AG09319 (cell line): ENCODE measurements at regions not wholly inside any gene's neighbourhood (a gene's known extent, or its start where the extent isn't known, plus 50 kb on each side); places are given as distances from the start of the nearest gene placed in this dataset.

Experiments used
- DNase-seq: peaks from one replicate; pipeline ENCODE4 v3.0.0-alpha.2; 2010; ENCODE audit warnings: low read depth; ENCODE audit errors: extremely low read depth
- TF ChIP-seq, protein P1 (sequence below): IDR thresholded peaks from 2 replicates; pipeline ENCODE4 v1.5.1; 2011; ENCODE audit warnings: low read depth, mild to moderate bottlenecking, inconsistent platforms, low read length, moderate library complexity

DNA sequence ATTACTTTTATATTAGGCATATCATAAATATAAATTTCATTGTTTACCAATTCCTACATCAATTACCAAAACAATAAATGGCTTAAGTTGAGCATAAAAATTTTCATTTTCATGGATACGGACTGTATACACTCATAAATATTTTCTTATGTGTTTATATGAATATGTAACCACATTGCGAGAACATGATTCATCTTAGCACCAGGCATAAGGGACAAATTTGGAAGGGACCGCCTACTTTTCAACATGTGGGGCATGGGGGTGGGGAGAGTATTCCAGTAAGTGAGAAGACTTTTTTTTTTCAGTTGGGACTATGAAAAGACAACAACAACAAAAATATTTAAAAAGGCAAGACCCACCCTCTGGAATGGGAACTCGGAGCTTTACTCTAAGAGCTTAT lies 296.1 kb downstream of the RAB38 start:
- TF ChIP-seq, protein P1, sequence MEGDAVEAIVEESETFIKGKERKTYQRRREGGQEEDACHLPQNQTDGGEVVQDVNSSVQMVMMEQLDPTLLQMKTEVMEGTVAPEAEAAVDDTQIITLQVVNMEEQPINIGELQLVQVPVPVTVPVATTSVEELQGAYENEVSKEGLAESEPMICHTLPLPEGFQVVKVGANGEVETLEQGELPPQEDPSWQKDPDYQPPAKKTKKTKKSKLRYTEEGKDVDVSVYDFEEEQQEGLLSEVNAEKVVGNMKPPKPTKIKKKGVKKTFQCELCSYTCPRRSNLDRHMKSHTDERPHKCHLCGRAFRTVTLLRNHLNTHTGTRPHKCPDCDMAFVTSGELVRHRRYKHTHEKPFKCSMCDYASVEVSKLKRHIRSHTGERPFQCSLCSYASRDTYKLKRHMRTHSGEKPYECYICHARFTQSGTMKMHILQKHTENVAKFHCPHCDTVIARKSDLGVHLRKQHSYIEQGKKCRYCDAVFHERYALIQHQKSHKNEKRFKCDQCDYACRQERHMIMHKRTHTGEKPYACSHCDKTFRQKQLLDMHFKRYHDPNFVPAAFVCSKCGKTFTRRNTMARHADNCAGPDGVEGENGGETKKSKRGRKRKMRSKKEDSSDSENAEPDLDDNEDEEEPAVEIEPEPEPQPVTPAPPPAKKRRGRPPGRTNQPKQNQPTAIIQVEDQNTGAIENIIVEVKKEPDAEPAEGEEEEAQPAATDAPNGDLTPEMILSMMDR, result no peak
- DNase-seq, result peak; percentile 3

DNA sequence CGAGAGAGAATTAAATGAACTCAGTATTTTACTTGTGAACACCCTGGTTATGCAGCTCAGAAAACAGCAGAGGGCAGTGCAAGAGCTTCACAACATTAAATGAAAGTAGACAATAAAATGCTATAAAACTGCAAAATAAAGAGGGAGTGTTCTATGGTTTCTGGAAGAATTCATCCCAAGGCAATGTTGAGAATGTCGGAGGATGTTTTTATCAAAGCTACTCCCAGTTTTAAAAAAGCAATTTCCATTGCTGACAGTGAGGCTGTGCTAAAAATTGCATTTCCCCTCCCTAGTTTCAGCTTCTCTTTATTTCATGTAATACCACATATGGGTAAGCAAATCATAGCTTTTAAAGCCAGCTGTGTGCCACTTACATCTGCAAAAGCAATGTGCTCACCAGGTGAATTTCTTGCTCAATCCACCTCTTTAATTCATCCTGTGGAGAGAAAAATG lies 296.8 kb downstream of the RAB38 start:
- DNase-seq, result peak; percentile 19
- TF ChIP-seq, protein P1, result peak; percentile 63

GRCh38 chr11:87871056-87871455 lies 304.2 kb downstream of the RAB38 start:
- DNase-seq, result no peak
- TF ChIP-seq, protein P1, result no peak

DNA sequence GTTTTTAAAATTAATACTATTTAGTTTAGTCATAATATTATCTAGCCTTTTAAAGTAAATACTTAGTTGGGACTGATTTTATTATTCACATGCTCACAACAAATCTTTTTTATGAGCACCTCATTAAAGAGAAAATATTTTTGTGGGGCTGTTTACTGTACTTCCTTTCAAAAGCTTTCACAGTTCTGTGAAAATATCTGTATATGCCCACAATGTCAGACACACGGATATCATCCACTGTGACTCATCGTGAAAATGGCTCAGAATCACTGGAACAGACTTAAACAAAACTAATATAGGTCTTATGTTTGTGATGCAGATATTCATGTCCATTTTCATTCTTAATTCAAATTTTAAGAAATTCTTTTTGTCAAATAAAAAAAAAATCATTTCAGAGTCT lies 305.2 kb downstream of the RAB38 start:
- no peak for DNase-seq
- TF ChIP-seq, protein P1, result no peak

GRCh38 chr11:87866951-87867350 lies 308.3 kb downstream of the RAB38 start:
- TF ChIP-seq, protein P1, result no peak
- no peak for DNase-seq

GRCh38 chr11:87861030-87861429 lies 314.2 kb downstream of the RAB38 start:
- no peak for DNase-seq
- TF ChIP-seq, protein P1, result no peak

DNA sequence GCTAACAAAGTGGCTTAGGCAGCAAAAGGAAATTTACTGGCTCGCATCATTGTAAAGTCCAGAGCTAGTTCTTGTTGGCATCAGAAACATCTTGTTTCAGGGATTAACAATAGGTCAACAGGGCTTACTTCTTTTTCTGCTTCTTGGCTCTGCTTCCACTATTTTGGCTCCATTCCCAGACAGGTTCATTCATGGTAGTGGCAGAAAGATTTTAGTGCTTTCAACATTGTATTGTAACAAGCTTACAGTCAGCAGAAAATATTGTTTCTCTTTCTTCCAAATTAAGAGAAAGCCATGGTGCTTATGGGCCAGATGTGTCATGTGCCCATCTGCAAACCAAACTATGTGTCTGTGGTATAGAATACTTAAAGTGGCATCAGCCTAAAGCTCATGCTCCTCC lies 315.6 kb downstream of the RAB38 start:
- no peak for DNase-seq
- TF ChIP-seq, protein P1, result no peak
